WTC11 (cell line): ENCODE measurements at regions not wholly inside any gene's neighbourhood (a gene's known extent, or its start where the extent isn't known, plus 50 kb on each side); places are given as distances from the start of the nearest gene placed in this dataset.

Source experiments
- ATF3 ChIP-seq: sonication (generic); formaldehyde crosslinking; conservative IDR thresholded peaks from 2 replicates; pipeline ENCODE4 v1.8.1; 2022; ENCODE audit warnings: mild to moderate bottlenecking, missing genetic modification reagents
- CREB1 ChIP-seq: sonication (generic); formaldehyde crosslinking; IDR thresholded peaks from 2 replicates; pipeline ENCODE4 v1.8.0; 2023; ENCODE audit warnings: mild to moderate bottlenecking, missing genetic modification reagents
- CTCF ChIP-seq: fragments of 200-600 bp; IDR thresholded peaks from 2 replicates; pipeline ENCODE4 v1.8.0; 2022; ENCODE audit warnings: antibody characterized with exemption
- ESRRA ChIP-seq: sonication (generic); formaldehyde crosslinking; IDR thresholded peaks from 2 replicates; pipeline ENCODE4 v1.8.1; 2022; ENCODE audit warnings: mild to moderate bottlenecking, missing genetic modification reagents, borderline replicate concordance
- ZBTB21 ChIP-seq: sonication (generic); formaldehyde crosslinking; IDR thresholded peaks from 2 replicates; pipeline ENCODE4 v1.8.1; 2023; ENCODE audit warnings: mild to moderate bottlenecking, missing genetic modification reagents, borderline replicate concordance
- ZMAT4 ChIP-seq: fragments of 250-450 bp; sonication (Bioruptor Pico); IDR thresholded peaks from 2 replicates; pipeline ENCODE4 v1.9.0; 2021; ENCODE audit warnings: mild to moderate bottlenecking
- ZNF263 ChIP-seq: sonication (generic); formaldehyde crosslinking; IDR thresholded peaks from 2 replicates; pipeline ENCODE4 v1.8.1; 2022; ENCODE audit warnings: low read depth, mild to moderate bottlenecking, moderate library complexity, missing genetic modification reagents

GRCh38 chr18:37665346-37665745, 99.7 kb upstream of the CELF4 start:
- no peak for TF ChIP-seq ATF3
- no peak for TF ChIP-seq CTCF
- TF ChIP-seq ZBTB21 (CRISPR knock-in tag): no peak
- no peak for TF ChIP-seq ZMAT4 (CRISPR knock-in tag)
- no peak for TF ChIP-seq ZNF263
- no peak for TF ChIP-seq CREB1 (CRISPR knock-in tag)
- no peak for TF ChIP-seq ESRRA (CRISPR knock-in tag)
